HG02588 (cell line): ENCODE measurements at regions not wholly inside any gene's neighbourhood (a gene's known extent, or its start where the extent isn't known, plus 50 kb on each side); places are given as distances from the start of the nearest gene placed in this dataset.
"Not testable (repeated sequence)": the region's sequence is repeated elsewhere in the genome, so short reads cannot be mapped to it uniquely, and the experiment has no call there.

Source experiments
- ATAC-seq: cut with Tn5 transposase; IDR thresholded peaks from one replicate; pipeline ENCODE4 v1.9.1; 2021; ENCODE audit warnings: mild to moderate bottlenecking, moderate library complexity; ENCODE audit not compliant: unreplicated experiment

GRCh38 chr16:65756163-65756562, 610.3 kb upstream of the CDH5 start:
- ATAC-seq: no peak

DNA sequence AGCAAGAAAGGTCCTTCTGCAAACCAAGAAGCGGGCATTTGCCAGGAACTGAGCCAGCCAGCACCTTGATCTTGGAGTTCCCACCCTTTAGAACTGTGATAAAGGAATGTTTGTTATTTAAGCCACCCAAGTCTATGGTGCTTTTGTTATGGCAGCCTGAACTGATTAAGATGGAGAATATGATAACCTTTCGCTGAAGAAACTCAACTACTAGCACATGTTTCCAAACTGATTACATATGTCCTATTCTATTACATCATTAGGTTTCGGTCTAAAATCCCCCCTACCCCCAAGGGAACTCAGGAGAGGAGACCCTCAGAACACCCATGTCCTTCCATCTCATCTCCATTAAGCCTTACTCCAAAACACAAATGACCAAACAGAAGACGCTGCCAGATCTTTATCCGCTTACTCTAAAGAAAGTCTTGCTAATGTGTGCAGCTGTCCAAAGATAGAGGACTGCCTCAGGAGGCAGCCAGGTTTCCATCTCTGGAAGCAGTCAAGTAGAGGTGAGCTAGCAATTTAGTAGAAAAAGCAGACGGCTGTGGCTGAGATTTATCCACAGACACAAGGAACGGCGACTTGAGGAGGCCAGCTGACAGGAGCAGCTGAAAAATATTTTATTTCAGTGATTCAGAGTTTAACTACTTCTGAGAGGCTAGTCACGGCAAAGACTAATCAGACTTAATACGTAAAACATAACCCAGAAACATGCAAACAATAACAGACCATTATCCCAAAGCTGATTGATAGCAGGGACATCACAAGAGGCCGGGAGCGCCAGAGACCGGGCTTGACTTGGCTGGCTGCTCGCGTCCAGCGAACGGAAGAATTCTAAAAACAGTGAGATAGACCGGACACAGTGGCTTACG, 611.4 kb upstream of the CDH5 start:
- ATAC-seq: no peak

GRCh38 chr16:65752522-65752844, 614.0 kb upstream of the CDH5 start:
- ATAC-seq: no peak

- no peak for ATAC-seq
Observed at GRCh38 chr16:65751622-65752521, 614.6 kb upstream of the CDH5 start.

DNA sequence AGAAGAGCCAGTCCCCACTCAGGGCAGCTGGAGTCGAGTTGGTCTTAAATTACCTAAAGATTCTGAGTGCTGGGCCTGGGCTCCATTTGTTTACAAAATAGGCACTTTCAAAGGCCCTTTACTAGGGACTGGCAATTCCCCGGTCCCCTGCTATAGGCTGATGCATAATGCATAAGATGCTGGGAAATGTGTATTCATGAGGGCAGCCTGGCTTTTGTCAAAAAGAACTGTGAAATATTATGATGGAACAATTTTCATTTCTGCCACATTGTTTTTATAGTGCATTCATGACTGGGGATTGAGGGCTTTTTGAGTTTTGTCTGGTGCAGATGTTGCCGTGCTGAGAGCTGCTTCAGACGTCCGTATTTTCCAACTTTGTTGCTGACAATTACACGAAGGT, 617.0 kb upstream of the CDH5 start:
- no peak for ATAC-seq

- no peak for ATAC-seq
Observed at GRCh38 chr16:65746941-65747340, 619.5 kb upstream of the CDH5 start.

- no peak for ATAC-seq
Observed at GRCh38 chr16:65745201-65745708, 621.2 kb upstream of the CDH5 start.

DNA sequence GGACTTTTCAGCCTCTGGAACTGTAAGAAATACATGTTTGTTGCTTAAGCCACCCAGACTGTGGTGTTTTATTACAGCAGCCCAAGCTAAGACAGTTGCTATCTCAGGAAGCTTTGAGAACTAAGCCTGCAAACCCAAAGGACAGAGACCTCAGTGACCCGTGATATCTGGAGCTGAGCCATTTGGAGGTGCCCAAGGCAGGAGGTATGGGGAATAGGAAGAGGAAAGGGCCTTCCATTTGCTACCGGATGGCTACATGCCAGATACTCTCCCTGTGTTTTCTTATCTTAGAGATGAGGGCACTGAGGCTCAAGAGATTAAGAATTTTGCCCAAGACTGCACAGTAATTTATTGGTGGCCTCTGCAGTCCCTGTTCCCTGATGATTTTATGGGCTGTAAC, 622.1 kb upstream of the CDH5 start:
- no peak for ATAC-seq

DNA sequence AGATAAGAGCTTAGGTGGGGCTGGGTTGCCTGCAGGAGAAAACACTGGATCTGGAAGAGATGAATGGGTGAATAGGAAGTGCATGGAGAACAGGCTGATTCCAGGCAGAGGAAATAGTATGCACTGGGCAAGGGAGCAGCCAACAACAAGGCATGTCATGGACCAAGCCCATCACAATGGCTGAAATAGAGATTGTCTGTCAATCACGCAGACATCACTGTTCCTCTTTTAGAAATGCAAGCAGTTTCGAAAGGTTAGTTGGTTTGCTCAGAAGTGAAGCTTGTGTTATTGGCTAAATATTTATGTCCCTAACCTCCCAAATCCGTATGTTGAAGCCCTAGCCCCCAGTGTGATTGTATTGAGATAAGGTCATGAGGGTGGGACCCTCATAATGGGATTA, 621.7 kb upstream of the CDH11 start:
- no peak for ATAC-seq

- ATAC-seq: no peak
Observed at GRCh38 chr16:65740711-65741110, 618.8 kb upstream of the CDH11 start.

GRCh38 chr16:65739518-65739917, 617.7 kb upstream of the CDH11 start:
- ATAC-seq: no peak

GRCh38 chr16:65737831-65738230, 616.0 kb upstream of the CDH11 start:
- ATAC-seq: no peak

- not testable (repeated sequence) for ATAC-seq
Observed at GRCh38 chr16:65735615-65736014, 613.8 kb upstream of the CDH11 start.

- no peak for ATAC-seq
Observed at GRCh38 chr16:65733721-65734120, 611.9 kb upstream of the CDH11 start.

- ATAC-seq: no peak
Observed at GRCh38 chr16:65731833-65732232, 610.0 kb upstream of the CDH11 start.

- ATAC-seq: no peak
Observed at GRCh38 chr16:65728652-65729051, 606.8 kb upstream of the CDH11 start.

DNA sequence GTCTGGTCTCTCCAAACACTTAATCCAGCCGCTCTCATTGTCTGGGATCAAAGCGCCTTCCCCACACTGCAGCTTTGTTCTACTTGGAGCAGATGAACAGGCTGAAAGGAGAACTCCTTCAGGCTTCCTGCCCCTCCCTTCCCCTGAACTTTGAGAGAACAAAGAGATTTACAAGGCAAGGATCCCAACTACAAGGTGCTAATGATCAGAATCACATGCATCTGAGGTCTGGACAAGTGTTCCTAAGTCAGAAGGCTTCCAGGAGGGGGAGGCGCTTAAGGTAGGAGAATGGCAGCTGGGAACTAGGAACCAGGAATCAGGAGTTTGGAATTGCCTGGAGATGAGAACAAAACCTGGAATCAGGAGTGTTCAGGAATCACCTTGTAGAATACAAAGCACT, 606.3 kb upstream of the CDH11 start:
- ATAC-seq: no peak

DNA sequence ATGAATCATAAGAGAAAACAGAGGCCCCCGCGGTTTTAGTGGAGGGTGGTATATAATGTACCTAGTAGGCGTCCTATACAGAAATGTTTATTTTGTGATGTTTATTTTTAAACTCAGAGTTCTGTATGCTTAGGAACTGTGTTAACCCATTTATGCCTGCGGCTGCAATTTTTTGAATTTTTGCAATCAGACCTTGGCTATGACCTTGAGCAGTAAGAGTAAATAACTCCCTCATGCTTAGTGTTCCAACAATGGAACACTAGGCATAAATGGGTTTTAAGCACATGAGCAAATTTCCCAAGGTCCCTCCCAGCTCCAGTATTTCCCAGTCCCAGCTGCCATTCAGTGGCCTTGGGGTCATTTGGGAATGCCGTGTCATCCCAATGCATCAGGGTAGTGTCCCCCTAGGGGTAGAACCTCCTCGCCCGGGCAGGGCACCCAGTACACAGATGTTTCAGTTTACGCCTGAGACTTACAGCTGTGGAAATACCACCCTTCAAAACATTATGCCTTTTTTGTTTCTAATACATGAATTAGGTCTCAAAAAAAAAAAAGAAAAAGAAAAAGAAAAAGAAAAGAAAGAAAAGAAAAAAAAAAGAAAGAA, 605.8 kb upstream of the CDH11 start:
- ATAC-seq: no peak

DNA sequence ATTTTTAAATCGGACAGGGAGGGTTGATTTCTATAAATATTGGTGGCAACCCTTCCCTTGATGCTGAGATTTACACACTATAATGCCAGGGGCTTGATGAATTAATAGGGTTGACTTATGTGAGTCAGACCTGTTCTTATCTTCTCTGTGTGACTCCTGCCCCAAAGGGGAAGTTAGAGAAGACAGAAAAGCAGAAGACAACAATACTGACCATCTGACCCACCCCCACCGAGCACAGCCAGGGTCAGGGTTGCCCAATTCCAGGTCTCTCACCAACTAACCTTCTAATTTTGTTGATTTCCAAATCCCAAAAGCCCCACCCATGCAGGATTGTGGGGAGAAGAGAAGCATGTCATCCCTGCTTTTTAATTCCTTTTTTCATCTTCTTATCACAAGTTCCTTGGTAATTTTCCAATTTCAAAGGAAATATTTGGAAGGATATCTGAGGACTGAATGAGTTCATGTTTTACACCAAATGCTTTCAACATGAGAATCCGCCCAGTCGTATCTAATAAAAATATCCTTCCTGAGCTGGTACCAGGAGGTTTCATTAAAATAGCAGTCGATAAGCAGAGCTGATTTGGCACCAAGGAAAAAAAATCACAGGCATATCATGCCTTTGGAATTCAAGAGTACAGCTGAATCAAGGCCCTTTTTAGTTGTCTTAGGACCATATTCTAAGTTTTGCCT, 603.4 kb upstream of the CDH11 start:
- no peak for ATAC-seq

DNA sequence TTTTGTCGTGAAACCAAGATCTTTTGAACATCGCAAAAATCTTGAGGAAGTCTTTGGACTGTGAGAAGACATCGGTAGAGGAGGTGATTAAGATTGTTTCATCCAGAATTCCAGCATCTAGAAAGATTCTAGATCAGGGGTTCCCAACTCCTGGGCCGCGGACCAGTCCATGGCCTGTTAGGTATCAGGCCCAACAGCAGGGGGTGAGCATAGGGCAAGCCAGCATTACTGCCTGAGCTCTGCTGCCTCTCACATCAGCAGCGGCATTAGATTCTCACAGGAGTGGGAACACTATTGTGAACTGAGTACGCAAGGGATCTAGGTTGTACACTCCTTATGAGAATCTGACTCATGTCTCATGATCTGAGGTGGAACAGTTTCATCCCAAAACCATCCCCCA, 600.6 kb upstream of the CDH11 start:
- ATAC-seq: no peak

GRCh38 chr16:65717846-65718245, 596.0 kb upstream of the CDH11 start:
- no peak for ATAC-seq
